OCI-LY1 (cell line): ENCODE measurements at regions not wholly inside any gene's neighbourhood (a gene's known extent, or its start where the extent isn't known, plus 50 kb on each side); places are given as distances from the start of the nearest gene placed in this dataset.

Source experiments
- H2AFZ ChIP-seq: fragments of 200-600 bp; sonication (generic), shearing (Covaris generic); 2 replicates; pipeline ENCODE4 v1.6.0; 2014; ENCODE audit warnings: antibody characterized with exemption, mild to moderate bottlenecking, low read length
- H3F3A ChIP-seq: fragments of 200-600 bp; sonication (generic), shearing (Covaris generic); 2 replicates; pipeline ENCODE4 v1.6.0; 2014; ENCODE audit warnings: mild to moderate bottlenecking, antibody characterized with exemption, low read length, moderate library complexity; ENCODE audit not compliant: insufficient read depth
- H3K27ac ChIP-seq: fragments of 200-600 bp; sonication (generic); 2 replicates; pipeline ENCODE4 v1.5.1; 2014; ENCODE audit warnings: low read length, mixed run types, mild to moderate bottlenecking, low read depth; ENCODE audit not compliant: poor library complexity, severe bottlenecking
- H3K27me3 ChIP-seq: fragments of 200-600 bp; sonication (generic); 2 replicates; pipeline ENCODE4 v1.6.0; 2014; ENCODE audit warnings: antibody characterized with exemption, mild to moderate bottlenecking, low read length, moderate library complexity; ENCODE audit not compliant: insufficient read depth
- H3K36me3 ChIP-seq: fragments of 200-600 bp; sonication (generic); 2 replicates; pipeline ENCODE4 v1.6.1; 2014; ENCODE audit warnings: mild to moderate bottlenecking, antibody characterized with exemption, low read length, moderate library complexity, mixed read lengths; ENCODE audit not compliant: insufficient read depth
- H3K4me1 ChIP-seq: fragments of 200-600 bp; sonication (generic); 2 replicates; pipeline ENCODE4 v1.5.1; 2014; ENCODE audit warnings: mild to moderate bottlenecking, low read length, moderate library complexity; ENCODE audit not compliant: insufficient read depth, severe bottlenecking
- H3K4me2 ChIP-seq: fragments of 200-600 bp; sonication (generic), shearing (Covaris generic); 2 replicates; pipeline ENCODE4 v1.6.1; 2014; ENCODE audit warnings: low read length
- H3K4me3 ChIP-seq: fragments of 200-600 bp; sonication (generic); 2 replicates; pipeline ENCODE4 v1.5.1; 2014; ENCODE audit warnings: low read length, low read depth, mild to moderate bottlenecking, mixed read lengths; ENCODE audit not compliant: poor library complexity, severe bottlenecking
- H3K79me2 ChIP-seq: fragments of 200-600 bp; shearing (Covaris generic); 2 replicates; pipeline ENCODE4 v1.6.1; 2016; ENCODE audit warnings: mixed run types, low read length, mixed read lengths; ENCODE audit not compliant: insufficient read depth
- H3K9ac ChIP-seq: fragments of 200-600 bp; sonication (generic), shearing (Covaris generic); 2 replicates; pipeline ENCODE4 v1.6.1; 2014; ENCODE audit warnings: mild to moderate bottlenecking, low read length, mixed read lengths
- H3K9me2 ChIP-seq: fragments of 200-600 bp; sonication (generic), shearing (Covaris generic); 2 replicates; pipeline ENCODE4 v1.6.1; 2014; ENCODE audit warnings: low read depth, mild to moderate bottlenecking, low read length, mixed read lengths
- H3K9me3 ChIP-seq: fragments of 200-600 bp; shearing (Covaris generic); 2 replicates; pipeline ENCODE4 v1.6.1; 2014; ENCODE audit warnings: low read length, mixed read lengths
- H4K20me1 ChIP-seq: fragments of 200-600 bp; sonication (generic), shearing (Covaris generic); 2 replicates; pipeline ENCODE4 v1.6.0; 2016; ENCODE audit warnings: mild to moderate bottlenecking, low read length; ENCODE audit not compliant: insufficient read depth
- EZH2 ChIP-seq: fragments of 200-600 bp; sonication (generic), shearing (Covaris generic); IDR thresholded peaks from 2 replicates; pipeline ENCODE4 v1.8.0; 2017; ENCODE audit warnings: borderline replicate concordance, mixed run types, mild to moderate bottlenecking, antibody characterized with exemption, low read length, moderate library complexity, mixed read lengths
- TF ChIP-seq, protein P1 (sequence below): fragments of 200-600 bp; sonication (generic), shearing (Covaris generic); IDR thresholded peaks from 2 replicates; pipeline ENCODE4 v1.5.1; 2017; ENCODE audit warnings: mild to moderate bottlenecking, antibody characterized with exemption, low read length, moderate library complexity, mixed read lengths

DNA sequence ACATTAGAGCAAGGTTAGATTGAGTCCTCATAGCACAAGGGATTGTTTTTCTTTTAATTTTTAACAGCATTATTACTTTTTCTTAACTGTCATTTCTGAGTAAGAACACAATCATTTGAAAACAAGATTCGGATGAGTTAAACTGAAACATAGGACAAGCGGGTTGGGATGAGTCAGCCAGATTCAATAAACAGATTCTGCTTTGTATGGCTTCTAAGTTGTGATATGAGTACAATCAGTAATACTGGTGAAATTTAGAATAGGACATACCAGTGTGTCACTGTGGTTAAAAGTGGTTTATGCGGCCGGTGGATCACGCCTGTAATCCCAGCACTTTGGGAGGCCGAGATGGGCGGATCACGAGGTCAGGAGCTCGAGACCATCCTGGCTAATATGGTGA, 364.3 kb upstream of the CDH10 start:
- H3K27me3 ChIP-seq, result no peaks in the 10 kb centered on the region
- no peaks in the 10 kb centered on the region for H3F3A ChIP-seq
- H3K9me3 ChIP-seq, result no peaks in the 10 kb centered on the region
- TF ChIP-seq, protein P1, sequence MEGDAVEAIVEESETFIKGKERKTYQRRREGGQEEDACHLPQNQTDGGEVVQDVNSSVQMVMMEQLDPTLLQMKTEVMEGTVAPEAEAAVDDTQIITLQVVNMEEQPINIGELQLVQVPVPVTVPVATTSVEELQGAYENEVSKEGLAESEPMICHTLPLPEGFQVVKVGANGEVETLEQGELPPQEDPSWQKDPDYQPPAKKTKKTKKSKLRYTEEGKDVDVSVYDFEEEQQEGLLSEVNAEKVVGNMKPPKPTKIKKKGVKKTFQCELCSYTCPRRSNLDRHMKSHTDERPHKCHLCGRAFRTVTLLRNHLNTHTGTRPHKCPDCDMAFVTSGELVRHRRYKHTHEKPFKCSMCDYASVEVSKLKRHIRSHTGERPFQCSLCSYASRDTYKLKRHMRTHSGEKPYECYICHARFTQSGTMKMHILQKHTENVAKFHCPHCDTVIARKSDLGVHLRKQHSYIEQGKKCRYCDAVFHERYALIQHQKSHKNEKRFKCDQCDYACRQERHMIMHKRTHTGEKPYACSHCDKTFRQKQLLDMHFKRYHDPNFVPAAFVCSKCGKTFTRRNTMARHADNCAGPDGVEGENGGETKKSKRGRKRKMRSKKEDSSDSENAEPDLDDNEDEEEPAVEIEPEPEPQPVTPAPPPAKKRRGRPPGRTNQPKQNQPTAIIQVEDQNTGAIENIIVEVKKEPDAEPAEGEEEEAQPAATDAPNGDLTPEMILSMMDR, result no peak
- no peak for TF ChIP-seq EZH2
- H3K4me2 ChIP-seq, result no peak overlapping the region
- H3K9me2 ChIP-seq, result no peaks in the 10 kb centered on the region
- H4K20me1 ChIP-seq, result no peaks in the 10 kb centered on the region
- no peak overlapping the region for H3K27ac ChIP-seq
- no peak overlapping the region for H3K9ac ChIP-seq
- no peak overlapping the region for H2AFZ ChIP-seq
- no peaks in the 10 kb centered on the region for H3K79me2 ChIP-seq
- no peak overlapping the region for H3K4me3 ChIP-seq
- no peaks in the 10 kb centered on the region for H3K36me3 ChIP-seq
- no peaks in the 10 kb centered on the region for H3K4me1 ChIP-seq

GRCh38 chr5:25006734-25007133, 362.0 kb upstream of the CDH10 start:
- Histone ChIP-seq H3K4me2 (no peak overlapping the region), H3K79me2 (no peaks in the 10 kb centered on the region), H3K27ac (no peak overlapping the region), H3K9me2 (no peaks in the 10 kb centered on the region), H3K4me1 (no peaks in the 10 kb centered on the region), H3K9ac (no peak overlapping the region), H3F3A (no peaks in the 10 kb centered on the region), H3K9me3 (no peaks in the 10 kb centered on the region), H3K27me3 (no peaks in the 10 kb centered on the region), H3K4me3 (no peak overlapping the region), H2AFZ (no peak overlapping the region), H3K36me3 (no peaks in the 10 kb centered on the region), H4K20me1 (no peaks in the 10 kb centered on the region)
- no peak for TF ChIP-seq EZH2
- TF ChIP-seq, protein P1, result no peak; the same call in 1 of the 2 replicates

GRCh38 chr5:25006237-25006636, 361.5 kb upstream of the CDH10 start:
- Histone ChIP-seq H3K9me2 (no peaks in the 10 kb centered on the region), H3K4me1 (no peaks in the 10 kb centered on the region), H4K20me1 (no peaks in the 10 kb centered on the region), H3F3A (no peaks in the 10 kb centered on the region), H3K79me2 (no peaks in the 10 kb centered on the region), H3K4me3 (no peak overlapping the region), H2AFZ (no peak overlapping the region), H3K27me3 (no peaks in the 10 kb centered on the region), H3K9me3 (no peaks in the 10 kb centered on the region), H3K36me3 (no peaks in the 10 kb centered on the region), H3K9ac (no peak overlapping the region), H3K27ac (no peak overlapping the region), H3K4me2 (no peak overlapping the region)
- TF ChIP-seq, protein P1, result no peak
- TF ChIP-seq EZH2, result no peak
